NCI-H2029 (cell line): ENCODE measurements at regions not wholly inside any gene's neighbourhood (a gene's known extent, or its start where the extent isn't known, plus 50 kb on each side); places are given as distances from the start of the nearest gene placed in this dataset.

Source experiments
- DNase-seq: peaks from one replicate; lab custom pipeline; 2025; lab: John Stamatoyannopoulos, UW

- no peak for DNase-seq
Measured at GRCh38 chr2:119104414-119104813, 54.1 kb downstream of the C1QL2 start.

GRCh38 chr2:119102964-119103363 is 55.6 kb downstream of the C1QL2 start:
- no peak for DNase-seq

- DNase-seq, result no peak
Measured at GRCh38 chr2:119088416-119088815, 70.1 kb downstream of the C1QL2 start.

GRCh38 chr2:119086327-119086726 is 72.2 kb downstream of the C1QL2 start:
- DNase-seq, result no peak

GRCh38 chr2:119085613-119086012 is 72.9 kb downstream of the C1QL2 start:
- no peak for DNase-seq

- DNase-seq, result no peak
Measured at GRCh38 chr2:119083416-119083815, 75.1 kb downstream of the C1QL2 start.

- DNase-seq, result no peak
Measured at GRCh38 chr2:119082821-119083400, 75.6 kb downstream of the C1QL2 start.

- DNase-seq, result no peak
Measured at GRCh38 chr2:119078796-119079195, 79.8 kb downstream of the C1QL2 start.

- DNase-seq, result no peak
Measured at GRCh38 chr2:119076713-119077112, 81.8 kb downstream of the C1QL2 start.

- DNase-seq, result no peak
Measured at GRCh38 chr2:119073213-119073612, 85.3 kb downstream of the C1QL2 start.

GRCh38 chr2:119071476-119071875 is 87.1 kb downstream of the C1QL2 start:
- no peak for DNase-seq

- no peak for DNase-seq
Measured at GRCh38 chr2:119069781-119070180, 88.8 kb downstream of the C1QL2 start.

- DNase-seq, result no peak
Measured at GRCh38 chr2:119068154-119068725, 90.3 kb downstream of the C1QL2 start.

- no peak for DNase-seq
Measured at GRCh38 chr2:119066272-119066804, 92.2 kb downstream of the C1QL2 start.

- no peak for DNase-seq
Measured at GRCh38 chr2:119065146-119065545, 93.4 kb downstream of the C1QL2 start.

- no peak for DNase-seq
Measured at GRCh38 chr2:119064567-119064966, 94.0 kb downstream of the C1QL2 start.

GRCh38 chr2:119063177-119063576 is 95.4 kb downstream of the C1QL2 start:
- no peak for DNase-seq

- DNase-seq, result peak; percentile 51
Measured at GRCh38 chr2:119062652-119063051, 95.9 kb downstream of the C1QL2 start.

GRCh38 chr2:119062179-119062578 is 96.4 kb downstream of the C1QL2 start:
- DNase-seq, result no peak

- DNase-seq, result no peak
Measured at GRCh38 chr2:119059940-119060339, 98.6 kb downstream of the C1QL2 start.

GRCh38 chr2:119059287-119059686 is 99.3 kb downstream of the C1QL2 start:
- DNase-seq, result no peak

- no peak for DNase-seq
Measured at GRCh38 chr2:119053700-119054436, 104.7 kb downstream of the C1QL2 start.

GRCh38 chr2:119051263-119051662 is 107.3 kb downstream of the C1QL2 start:
- DNase-seq, result no peak
